HG02981 (cell line): ENCODE measurements at regions not wholly inside any gene's neighbourhood (a gene's known extent, or its start where the extent isn't known, plus 50 kb on each side); places are given as distances from the start of the nearest gene placed in this dataset.

Source experiments
- ATAC-seq: cut with Tn5 transposase; IDR thresholded peaks from one replicate; pipeline ENCODE4 v1.9.1; 2021; ENCODE audit warnings: mild to moderate bottlenecking, moderate library complexity; ENCODE audit not compliant: unreplicated experiment

GRCh38 chr13:57784633-57785032 lies 153.1 kb downstream of the PCDH17 start:
- no peak for ATAC-seq

GRCh38 chr13:57787058-57787791 lies 155.7 kb downstream of the PCDH17 start:
- no peak for ATAC-seq

- ATAC-seq, result no peak
Measured at GRCh38 chr13:57799624-57800023, 168.1 kb downstream of the PCDH17 start.

GRCh38 chr13:57813651-57814050 lies 182.1 kb downstream of the PCDH17 start:
- ATAC-seq, result no peak

GRCh38 chr13:57815600-57815999 lies 184.1 kb downstream of the PCDH17 start:
- ATAC-seq, result no peak

GRCh38 chr13:57820924-57821323 lies 189.4 kb downstream of the PCDH17 start:
- no peak for ATAC-seq

GRCh38 chr13:57823704-57824103 lies 192.2 kb downstream of the PCDH17 start:
- ATAC-seq, result no peak

GRCh38 chr13:57824121-57824520 lies 192.6 kb downstream of the PCDH17 start:
- no peak for ATAC-seq

GRCh38 chr13:57825066-57825465 lies 193.5 kb downstream of the PCDH17 start:
- no peak for ATAC-seq

GRCh38 chr13:57829496-57829895 lies 198.0 kb downstream of the PCDH17 start:
- no peak for ATAC-seq

GRCh38 chr13:57832187-57832586 lies 200.6 kb downstream of the PCDH17 start:
- ATAC-seq, result no peak

- ATAC-seq, result no peak
Measured at GRCh38 chr13:57837801-57838200, 206.3 kb downstream of the PCDH17 start.

- no peak for ATAC-seq
Measured at GRCh38 chr13:57843521-57843920, 212.0 kb downstream of the PCDH17 start.

GRCh38 chr13:57846600-57847173 lies 215.1 kb downstream of the PCDH17 start:
- no peak for ATAC-seq

GRCh38 chr13:57857945-57858344 lies 226.4 kb downstream of the PCDH17 start:
- no peak for ATAC-seq

- ATAC-seq, result no peak
Measured at GRCh38 chr13:57858376-57858775, 226.8 kb downstream of the PCDH17 start.

- no peak for ATAC-seq
Measured at GRCh38 chr13:57862879-57863278, 231.3 kb downstream of the PCDH17 start.

GRCh38 chr13:57865600-57866294 lies 234.2 kb downstream of the PCDH17 start:
- ATAC-seq, result no peak

GRCh38 chr13:57874530-57874929 lies 243.0 kb downstream of the PCDH17 start:
- no peak for ATAC-seq

- no peak for ATAC-seq
Measured at GRCh38 chr13:57877601-57878000, 246.1 kb downstream of the PCDH17 start.

- no peak for ATAC-seq
Measured at GRCh38 chr13:57878291-57878690, 246.7 kb downstream of the PCDH17 start.

- ATAC-seq, result no peak
Measured at GRCh38 chr13:57897225-57897624, 265.7 kb downstream of the PCDH17 start.
